Psoas muscle (tissue), 7 donors: ENCODE measurements at regions not wholly inside any gene's neighbourhood (a gene's known extent, or its start where the extent isn't known, plus 50 kb on each side); places are given as distances from the start of the nearest gene placed in this dataset.

Experiments
- ATAC-seq, 4 donors: fragments of 200-7000 bp; cut with Tn5 transposase; one replicate each; pipeline ENCODE4 v1.9.1; 2020; ENCODE audit warnings: moderate library complexity in 3 of 4, mild to moderate bottlenecking in 2 of 4
- DNase-seq, 2 donors: peaks; one replicate each; pipeline ENCODE4 v3.0.0-alpha.2; 2020
- H3K27ac ChIP-seq: fragments of 200-600 bp; one replicate; pipeline ENCODE4 v1.8.0; 2022
- H3K27me3 ChIP-seq, 3 donors: fragments of 200-600 bp in 1 of 3; one replicate each; pipeline versions ENCODE4 v1.6.1 to v1.8.0; 2013 to 2022; ENCODE audit warnings: low read length in 2 of 3, mild to moderate bottlenecking in 2 of 3, moderate library complexity in 1 of 3; ENCODE audit not compliant: insufficient read depth in 3 of 3
- H3K36me3 ChIP-seq, 2 donors: fragments of 200-600 bp in 1 of 2; one replicate each; pipeline versions ENCODE4 v1.6.1 to v1.8.0; 2013 to 2022; ENCODE audit warnings: low read depth in 1 of 2, mild to moderate bottlenecking in 1 of 2, moderate library complexity in 1 of 2; ENCODE audit not compliant: insufficient read depth in 1 of 2
- H3K4me1 ChIP-seq: fragments of 200-600 bp; one replicate; pipeline ENCODE4 v1.8.0; 2022
- H3K4me3 ChIP-seq: fragments of 200-600 bp; one replicate; pipeline ENCODE4 v1.8.0; 2022; ENCODE audit warnings: mild to moderate bottlenecking
- H3K9me3 ChIP-seq: fragments of 200-600 bp; one replicate; pipeline ENCODE4 v1.8.0; 2022
- WGBS, 3 donors: extraction: QIAGEN DNeasy Blood & Tissue Kit; methylation state at CpG; one replicate each; pipeline versions ENCODE4 v1.1.6 to v1.1.7; 2013; 5-methylcytosine and 5-hydroxymethylcytosine counted together
- intact Hi-C, 2 donors: fragments of 100-400 bp; cut with DNase I; formaldehyde crosslinking; loops; one replicate each; pipeline versions ENCODE4 v1.11.0 to v1.14.2; 2022
- TF ChIP-seq, protein P1 (sequence below): fragments of 200-600 bp; IDR thresholded peaks from one replicate; pipeline ENCODE4 v1.8.0; 2022; ENCODE audit warnings: antibody characterized with exemption
- donor health status: healthy with polysubstance abuse.
- donor health status: DM: no; HTN: no; CAD: no; lungs with moderate emphysema.
- donor health status: Bipolar disorder and iron deficiency.
- donor health status: healthy.
- donor health status: DM: yes; HTN: yes; CAD: no.
- donor health status: DM: no; HTN: no; CAD: no.
- donor health status: DM: yes; HTN: yes; CAD: no.

DNA sequence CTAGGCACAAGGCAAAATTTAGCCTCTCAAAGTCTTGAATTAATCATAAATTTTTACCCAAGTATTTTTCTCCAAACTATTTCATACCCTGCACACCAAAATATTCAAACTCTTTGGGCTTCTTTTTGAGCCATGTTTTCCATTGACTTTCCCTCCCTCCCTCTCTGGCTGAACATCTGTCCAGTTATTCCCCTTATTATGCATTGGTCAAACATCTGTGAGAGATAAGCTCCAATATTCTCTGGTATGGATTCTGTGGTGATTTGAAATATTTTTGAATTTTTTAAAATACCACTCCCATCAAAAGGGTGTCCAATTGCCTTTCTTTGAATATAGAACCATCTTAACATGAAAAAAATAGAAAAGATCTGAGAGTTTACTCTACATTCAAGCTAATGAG is 244.2 kb downstream of the RFPL4B start:
- TF ChIP-seq, protein P1, sequence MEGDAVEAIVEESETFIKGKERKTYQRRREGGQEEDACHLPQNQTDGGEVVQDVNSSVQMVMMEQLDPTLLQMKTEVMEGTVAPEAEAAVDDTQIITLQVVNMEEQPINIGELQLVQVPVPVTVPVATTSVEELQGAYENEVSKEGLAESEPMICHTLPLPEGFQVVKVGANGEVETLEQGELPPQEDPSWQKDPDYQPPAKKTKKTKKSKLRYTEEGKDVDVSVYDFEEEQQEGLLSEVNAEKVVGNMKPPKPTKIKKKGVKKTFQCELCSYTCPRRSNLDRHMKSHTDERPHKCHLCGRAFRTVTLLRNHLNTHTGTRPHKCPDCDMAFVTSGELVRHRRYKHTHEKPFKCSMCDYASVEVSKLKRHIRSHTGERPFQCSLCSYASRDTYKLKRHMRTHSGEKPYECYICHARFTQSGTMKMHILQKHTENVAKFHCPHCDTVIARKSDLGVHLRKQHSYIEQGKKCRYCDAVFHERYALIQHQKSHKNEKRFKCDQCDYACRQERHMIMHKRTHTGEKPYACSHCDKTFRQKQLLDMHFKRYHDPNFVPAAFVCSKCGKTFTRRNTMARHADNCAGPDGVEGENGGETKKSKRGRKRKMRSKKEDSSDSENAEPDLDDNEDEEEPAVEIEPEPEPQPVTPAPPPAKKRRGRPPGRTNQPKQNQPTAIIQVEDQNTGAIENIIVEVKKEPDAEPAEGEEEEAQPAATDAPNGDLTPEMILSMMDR: no peak
- intact Hi-C loops: no loop called here
- ATAC-seq: no peak

DNA sequence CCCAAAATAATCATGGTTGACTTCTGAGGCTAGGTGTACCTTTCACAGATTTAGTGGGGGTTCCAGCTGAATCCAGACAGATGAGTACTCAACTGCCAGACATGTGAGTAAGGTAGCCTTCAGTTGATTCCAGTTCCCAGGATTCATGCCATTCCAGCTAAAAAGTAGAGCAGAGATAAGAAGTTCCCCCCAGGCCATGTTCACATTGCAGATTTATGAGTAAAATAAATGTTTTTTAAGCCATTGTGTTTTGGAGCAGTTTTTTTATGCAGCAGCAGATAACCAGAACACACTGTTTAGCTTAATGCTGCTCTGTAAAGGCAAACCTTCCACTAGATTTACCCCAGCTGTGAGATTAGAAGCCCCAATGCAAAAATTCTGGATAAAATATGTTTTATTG is 245.0 kb downstream of the RFPL4B start:
- Histone ChIP-seq H3K36me3 (no peaks in the 10 kb centered on the region), H3K4me3 (no peak overlapping the region), H3K27me3 (no peaks in the 10 kb centered on the region), H3K9me3 (no peaks in the 10 kb centered on the region), H3K27ac (no peak overlapping the region), H3K4me1 (no peaks in the 10 kb centered on the region)
- TF ChIP-seq, protein P1: no peak
- intact Hi-C loops: no loop called here
- ATAC-seq (no peak), DNase-seq (no peak)

More for the DNA sequence above, 244.2 kb downstream of the RFPL4B start:
- no peaks in the 10 kb centered on the region for H3K36me3 ChIP-seq
- no peaks in the 10 kb centered on the region for H3K9me3 ChIP-seq
- H3K27me3 ChIP-seq: no peaks in the 10 kb centered on the region
- H3K4me3 ChIP-seq: no peak overlapping the region
- no peak for DNase-seq
- no peaks in the 10 kb centered on the region for H3K4me1 ChIP-seq
- no peak overlapping the region for H3K27ac ChIP-seq

DNA sequence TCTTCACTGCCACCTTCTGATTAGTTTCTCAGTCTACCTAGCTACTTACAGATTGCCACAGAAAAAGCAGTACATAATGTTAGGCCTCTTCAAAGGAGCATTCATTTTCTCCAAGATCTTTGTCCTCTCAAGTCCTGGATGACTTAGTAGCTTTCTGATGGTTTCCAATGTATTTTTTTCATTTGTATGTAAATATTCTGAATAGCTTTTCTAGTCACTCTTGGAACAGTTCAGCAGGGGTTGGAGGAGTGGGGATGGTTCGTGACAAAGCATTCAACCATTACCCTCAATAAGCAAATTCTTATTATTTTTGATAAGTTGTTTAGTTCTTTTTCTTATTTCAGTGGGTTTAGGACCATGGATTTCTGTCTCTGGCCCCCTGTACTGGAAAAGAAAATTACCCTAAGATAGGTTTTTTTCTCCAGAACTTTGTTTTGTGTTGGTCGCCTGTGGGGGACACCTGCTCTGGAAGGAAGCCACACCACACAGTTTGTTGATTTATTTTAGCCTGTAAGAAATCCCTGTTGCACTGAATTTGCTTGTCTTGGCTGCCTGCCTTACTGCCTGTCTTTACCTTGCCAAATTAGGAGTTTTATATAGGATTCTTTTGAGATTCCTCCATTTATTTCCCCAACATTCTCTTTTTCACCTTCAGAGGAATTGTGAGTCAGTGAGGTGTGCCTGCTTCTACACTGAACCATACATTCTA is 247.9 kb downstream of the RFPL4B start:
- 42 to 45% (median 44%) methylated on average over 2 of the region's 2 CpGs for WGBS, 3 donors
- DNase-seq (no peak), ATAC-seq (no peak)
- H3K4me3 ChIP-seq: no peak overlapping the region
- intact Hi-C loops: no loop called here
- H3K36me3 ChIP-seq: no peaks in the 10 kb centered on the region
- no peaks in the 10 kb centered on the region for H3K9me3 ChIP-seq
- no peak overlapping the region for H3K27ac ChIP-seq
- no peaks in the 10 kb centered on the region for H3K27me3 ChIP-seq
- H3K4me1 ChIP-seq: no peaks in the 10 kb centered on the region
- TF ChIP-seq, protein P1: no peak

DNA sequence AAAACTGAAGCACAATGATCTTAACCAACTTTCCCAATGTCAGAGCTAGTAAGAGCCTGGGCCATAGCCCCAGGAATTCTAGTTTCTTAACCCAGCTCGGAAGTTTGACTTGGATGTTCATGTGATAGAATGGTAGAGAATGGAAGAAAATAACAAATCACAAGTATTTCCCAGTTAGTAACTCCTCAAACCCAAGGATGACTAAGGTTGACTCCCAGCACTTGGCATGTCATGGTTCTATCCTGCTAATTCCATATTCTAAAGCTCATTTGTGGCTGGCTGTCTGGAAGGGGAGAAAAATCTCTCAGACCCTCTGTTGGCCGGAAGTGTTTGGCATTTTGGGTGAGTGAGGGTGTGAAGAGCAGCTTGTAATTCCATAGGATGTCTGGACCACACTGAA is 248.7 kb downstream of the RFPL4B start:
- Histone ChIP-seq H3K4me3 (no peak overlapping the region), H3K36me3 (no peaks in the 10 kb centered on the region), H3K9me3 (no peaks in the 10 kb centered on the region), H3K27ac (no peak overlapping the region), H3K4me1 (no peaks in the 10 kb centered on the region), H3K27me3 (no peaks in the 10 kb centered on the region)
- TF ChIP-seq, protein P1: no peak
- WGBS, 3 donors: 88 to 96% (median 89%) methylated on average over 2 of the region's 2 CpGs
- ATAC-seq (no peak), DNase-seq (no peak)
- intact Hi-C loops: no loop called here

DNA sequence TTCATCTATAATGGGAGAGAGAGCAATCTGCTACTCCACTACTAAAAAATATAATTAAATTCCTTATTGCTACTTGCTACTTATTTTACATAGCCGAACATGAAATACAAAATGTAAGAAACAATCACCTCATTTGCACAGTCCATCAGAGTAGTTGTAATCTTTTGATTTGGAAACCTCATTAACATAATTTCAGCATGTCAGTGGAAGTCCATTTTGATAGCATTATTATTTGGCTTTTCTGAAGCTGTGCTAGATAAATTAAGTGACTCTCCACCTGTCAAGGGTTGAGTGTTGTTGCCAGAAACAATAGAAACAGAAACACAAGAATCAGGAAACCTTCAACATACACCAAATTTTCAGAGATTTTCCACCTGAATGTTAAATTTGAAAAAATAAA is 250.0 kb downstream of the RFPL4B start:
- Histone ChIP-seq H3K9me3 (no peaks in the 10 kb centered on the region), H3K27me3 (no peaks in the 10 kb centered on the region), H3K27ac (no peak overlapping the region), H3K4me1 (no peaks in the 10 kb centered on the region), H3K4me3 (no peak overlapping the region), H3K36me3 (no peaks in the 10 kb centered on the region)
- TF ChIP-seq, protein P1: no peak
- WGBS, 3 donors: 90 to 94% (median 93%) methylated on average over 1 of the region's 1 CpG
- ATAC-seq (no peak), DNase-seq (no peak)
- intact Hi-C loops: no loop called here
